ENCODE measurements at regions not wholly inside any gene's neighbourhood (a gene's known extent, or its start where the extent isn't known, plus 50 kb on each side); places are given as distances from the start of the nearest gene placed in this dataset.

DNA sequence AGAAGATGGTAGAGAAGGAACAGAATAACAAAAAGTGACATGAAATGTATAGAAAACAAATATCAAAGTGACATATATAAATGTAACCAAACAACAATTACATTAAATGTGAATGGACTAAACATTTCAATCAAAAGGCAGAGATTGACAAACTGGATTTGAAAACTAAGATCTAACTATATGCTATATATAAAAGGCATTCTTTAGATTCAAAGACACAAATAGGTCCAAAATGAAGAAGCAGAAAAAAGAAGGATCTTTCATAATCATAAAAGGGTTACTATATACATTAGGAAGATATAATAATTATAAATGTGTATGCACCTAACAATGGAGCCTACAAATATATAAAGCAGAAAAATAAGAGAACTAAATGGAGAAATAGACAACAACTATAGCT, 183.7 kb downstream of the METTL4 start:
- Histone ChIP-seq H3K4me1 (ENCODE audit: control insufficient read depth in 1 of 2, insufficient read depth in 2 of 2, low read length in 2 of 2) (no peaks in the 10 kb centered on the region), H3K9me3 (ENCODE audit: control insufficient read depth in 1 of 2, insufficient read depth in 1 of 2, low read depth in 1 of 2, low read length in 2 of 2) (0 out of 4 replicates have a peak, but pooled peaks cover 0 to 4% of the 10 kb centered on the region in 2 experiments), H3K27ac (ENCODE audit: low read depth, low read length) (no peak overlapping the region), H4K20me1 (ENCODE audit: insufficient read depth) (no peaks in the 10 kb centered on the region), H3K4me3 (replicated peaks in 1 of 2; ENCODE audit: low read depth in 1 of 2, low read length in 2 of 2) (no peak overlapping the region), H3K4me2 (ENCODE audit: low read length) (no peak overlapping the region), H3K27me3 (ENCODE audit: insufficient read depth, low read length) (no peaks in the 10 kb centered on the region), H3K9me2 (ENCODE audit: insufficient read depth) (no peaks in the 10 kb centered on the region), H2AFZ (ENCODE audit: low read depth, low read length, poor library complexity, severe bottlenecking) (no peak overlapping the region), H3K36me3 (ENCODE audit: control insufficient read depth in 1 of 2, insufficient read depth in 2 of 2, low read length in 2 of 2) (no peaks in the 10 kb centered on the region), H3K9ac (ENCODE audit: low read length) (no peak overlapping the region), H3K79me2 (ENCODE audit: insufficient read depth, low read length) (no peaks in the 10 kb centered on the region)
- BruUV-seq (replicated peaks) = no TSS peak
- ATAC-seq (no peak), DNase-seq (ENCODE audit: low read depth, low spot score) (no peak)
- CTCF ChIA-PET = no interaction called here
- TF ChIP-seq, protein P1, sequence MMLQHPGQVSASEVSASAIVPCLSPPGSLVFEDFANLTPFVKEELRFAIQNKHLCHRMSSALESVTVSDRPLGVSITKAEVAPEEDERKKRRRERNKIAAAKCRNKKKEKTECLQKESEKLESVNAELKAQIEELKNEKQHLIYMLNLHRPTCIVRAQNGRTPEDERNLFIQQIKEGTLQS (IDR thresholded peaks at IDR 0.05) = no peak
- TF ChIP-seq POLR2AphosphoS5 (IDR thresholded peaks at IDR 0.05; ENCODE audit: low read depth, low read length) = no peak
- TF ChIP-seq SRF (IDR thresholded peaks at IDR 0.05; ENCODE audit: low read depth) = no peak
- RAD21 ChIA-PET (ENCODE audit: low non-redundant PET in 1 of 2, low total read pairs in 2 of 2, uncharacterized antibody in 2 of 2, unreplicated experiment in 2 of 2) = no interaction called here
- intact Hi-C loops (cut with micrococcal nuclease) = no loop called here
- POLR2A ChIA-PET = no interaction called here

DNA sequence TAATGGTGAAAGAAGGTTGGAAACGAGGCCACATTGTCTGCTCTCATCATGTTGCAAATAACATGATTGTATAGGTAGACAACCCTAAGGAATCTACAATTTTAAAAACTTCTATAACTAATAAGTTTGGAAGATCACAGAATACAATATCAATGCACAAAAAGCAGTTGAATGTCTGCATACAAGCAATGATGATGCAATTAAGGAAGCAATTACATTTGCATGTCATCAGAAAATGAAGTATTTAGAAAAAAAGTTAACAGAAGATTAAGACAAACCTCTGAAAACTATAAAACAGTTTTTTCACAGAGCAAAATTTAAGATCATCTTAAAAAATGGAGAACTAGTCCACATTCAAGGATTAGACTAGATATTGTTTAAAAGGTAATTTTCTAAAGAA, 181.1 kb downstream of the METTL4 start:
- no peak overlapping the region for H3K27ac ChIP-seq (ENCODE audit: low read depth, low read length)
- H3K4me3 ChIP-seq (replicated peaks in 1 of 2; ENCODE audit: low read depth in 1 of 2, low read length in 2 of 2) = no peak overlapping the region
- H4K20me1 ChIP-seq (ENCODE audit: insufficient read depth) = no peaks in the 10 kb centered on the region
- no peaks in the 10 kb centered on the region for H3K27me3 ChIP-seq (ENCODE audit: insufficient read depth, low read length)
- RAD21 ChIA-PET (ENCODE audit: low non-redundant PET in 1 of 2, low total read pairs in 2 of 2, uncharacterized antibody in 2 of 2, unreplicated experiment in 2 of 2) = no interaction called here
- no peaks in the 10 kb centered on the region for H3K9me2 ChIP-seq (ENCODE audit: insufficient read depth)
- H2AFZ ChIP-seq (ENCODE audit: low read depth, low read length, poor library complexity, severe bottlenecking) = no peak overlapping the region
- DNase-seq (ENCODE audit: low read depth, low spot score) (no peak), ATAC-seq (no peak)
- no TSS peak for BruUV-seq (replicated peaks)
- H3K4me1 ChIP-seq (ENCODE audit: control insufficient read depth in 1 of 2, insufficient read depth in 2 of 2, low read length in 2 of 2) = no peaks in the 10 kb centered on the region
- no peaks in the 10 kb centered on the region for H3K79me2 ChIP-seq (ENCODE audit: insufficient read depth, low read length)
- no peak for TF ChIP-seq POLR2A (IDR thresholded peaks at IDR 0.05; ENCODE audit: borderline replicate concordance, extremely low read depth, insufficient read depth, insufficient read length)
- no peak for TF ChIP-seq CBX3 (IDR thresholded peaks at IDR 0.05; ENCODE audit: low read depth)
- TF ChIP-seq TCF7L2 (IDR thresholded peaks at IDR 0.05; ENCODE audit: borderline replicate concordance, extremely low read depth, insufficient read depth, insufficient read length) = no peak
- no peak for TF ChIP-seq EGR1 (IDR thresholded peaks at IDR 0.05; ENCODE audit: low read depth)
- no peak for TF ChIP-seq FOSL1 (IDR thresholded peaks at IDR 0.05; ENCODE audit: low read depth)
- TF ChIP-seq, protein P2, sequence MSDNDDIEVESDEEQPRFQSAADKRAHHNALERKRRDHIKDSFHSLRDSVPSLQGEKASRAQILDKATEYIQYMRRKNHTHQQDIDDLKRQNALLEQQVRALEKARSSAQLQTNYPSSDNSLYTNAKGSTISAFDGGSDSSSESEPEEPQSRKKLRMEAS (IDR thresholded peaks at IDR 0.05) = no peak
- TF ChIP-seq EZH2phosphoT487 (IDR thresholded peaks at IDR 0.05; ENCODE audit: borderline replicate concordance) = no peak
- no peak for TF ChIP-seq EZH2 (IDR thresholded peaks at IDR 0.05)
- TF ChIP-seq YY1 (IDR thresholded peaks at IDR 0.05; ENCODE audit: extremely low read depth, insufficient replicate concordance, low read depth, low read length) = no peak
- TF ChIP-seq ZNF274 (IDR thresholded peaks at IDR 0.05; ENCODE audit: low read depth, low read length) = no peak
- TF ChIP-seq, protein P3, sequence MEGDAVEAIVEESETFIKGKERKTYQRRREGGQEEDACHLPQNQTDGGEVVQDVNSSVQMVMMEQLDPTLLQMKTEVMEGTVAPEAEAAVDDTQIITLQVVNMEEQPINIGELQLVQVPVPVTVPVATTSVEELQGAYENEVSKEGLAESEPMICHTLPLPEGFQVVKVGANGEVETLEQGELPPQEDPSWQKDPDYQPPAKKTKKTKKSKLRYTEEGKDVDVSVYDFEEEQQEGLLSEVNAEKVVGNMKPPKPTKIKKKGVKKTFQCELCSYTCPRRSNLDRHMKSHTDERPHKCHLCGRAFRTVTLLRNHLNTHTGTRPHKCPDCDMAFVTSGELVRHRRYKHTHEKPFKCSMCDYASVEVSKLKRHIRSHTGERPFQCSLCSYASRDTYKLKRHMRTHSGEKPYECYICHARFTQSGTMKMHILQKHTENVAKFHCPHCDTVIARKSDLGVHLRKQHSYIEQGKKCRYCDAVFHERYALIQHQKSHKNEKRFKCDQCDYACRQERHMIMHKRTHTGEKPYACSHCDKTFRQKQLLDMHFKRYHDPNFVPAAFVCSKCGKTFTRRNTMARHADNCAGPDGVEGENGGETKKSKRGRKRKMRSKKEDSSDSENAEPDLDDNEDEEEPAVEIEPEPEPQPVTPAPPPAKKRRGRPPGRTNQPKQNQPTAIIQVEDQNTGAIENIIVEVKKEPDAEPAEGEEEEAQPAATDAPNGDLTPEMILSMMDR (IDR thresholded peaks at IDR 0.05 in 2 of 3, conservative IDR thresholded peaks at IDR 0.05 in 1 of 3; ENCODE audit: borderline replicate concordance in 1 of 3, insufficient read depth in 1 of 3, low read depth in 2 of 3, low read length in 2 of 3) = no peak
- TF ChIP-seq, protein P4, sequence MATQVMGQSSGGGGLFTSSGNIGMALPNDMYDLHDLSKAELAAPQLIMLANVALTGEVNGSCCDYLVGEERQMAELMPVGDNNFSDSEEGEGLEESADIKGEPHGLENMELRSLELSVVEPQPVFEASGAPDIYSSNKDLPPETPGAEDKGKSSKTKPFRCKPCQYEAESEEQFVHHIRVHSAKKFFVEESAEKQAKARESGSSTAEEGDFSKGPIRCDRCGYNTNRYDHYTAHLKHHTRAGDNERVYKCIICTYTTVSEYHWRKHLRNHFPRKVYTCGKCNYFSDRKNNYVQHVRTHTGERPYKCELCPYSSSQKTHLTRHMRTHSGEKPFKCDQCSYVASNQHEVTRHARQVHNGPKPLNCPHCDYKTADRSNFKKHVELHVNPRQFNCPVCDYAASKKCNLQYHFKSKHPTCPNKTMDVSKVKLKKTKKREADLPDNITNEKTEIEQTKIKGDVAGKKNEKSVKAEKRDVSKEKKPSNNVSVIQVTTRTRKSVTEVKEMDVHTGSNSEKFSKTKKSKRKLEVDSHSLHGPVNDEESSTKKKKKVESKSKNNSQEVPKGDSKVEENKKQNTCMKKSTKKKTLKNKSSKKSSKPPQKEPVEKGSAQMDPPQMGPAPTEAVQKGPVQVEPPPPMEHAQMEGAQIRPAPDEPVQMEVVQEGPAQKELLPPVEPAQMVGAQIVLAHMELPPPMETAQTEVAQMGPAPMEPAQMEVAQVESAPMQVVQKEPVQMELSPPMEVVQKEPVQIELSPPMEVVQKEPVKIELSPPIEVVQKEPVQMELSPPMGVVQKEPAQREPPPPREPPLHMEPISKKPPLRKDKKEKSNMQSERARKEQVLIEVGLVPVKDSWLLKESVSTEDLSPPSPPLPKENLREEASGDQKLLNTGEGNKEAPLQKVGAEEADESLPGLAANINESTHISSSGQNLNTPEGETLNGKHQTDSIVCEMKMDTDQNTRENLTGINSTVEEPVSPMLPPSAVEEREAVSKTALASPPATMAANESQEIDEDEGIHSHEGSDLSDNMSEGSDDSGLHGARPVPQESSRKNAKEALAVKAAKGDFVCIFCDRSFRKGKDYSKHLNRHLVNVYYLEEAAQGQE (IDR thresholded peaks at IDR 0.05; ENCODE audit: low read depth) = no peak
- H3K9ac ChIP-seq (ENCODE audit: low read length) = no peak overlapping the region
- H3K4me2 ChIP-seq (ENCODE audit: low read length) = no peak overlapping the region
- CTCF ChIA-PET = no interaction called here
- H3K36me3 ChIP-seq (ENCODE audit: control insufficient read depth in 1 of 2, insufficient read depth in 2 of 2, low read length in 2 of 2) = no peaks in the 10 kb centered on the region
- POLR2A ChIA-PET = no interaction called here
- H3K9me3 ChIP-seq (ENCODE audit: control insufficient read depth in 1 of 2, insufficient read depth in 1 of 2, low read depth in 1 of 2, low read length in 2 of 2) = 0 out of 4 replicates have a peak, but pooled peaks cover 0 to 4% of the 10 kb centered on the region in 2 experiments
- intact Hi-C loops (cut with micrococcal nuclease) = no loop called here
